ENCODE measurements at regions not wholly inside any gene's neighbourhood (a gene's known extent, or its start where the extent isn't known, plus 50 kb on each side); places are given as distances from the start of the nearest gene placed in this dataset.

DNA sequence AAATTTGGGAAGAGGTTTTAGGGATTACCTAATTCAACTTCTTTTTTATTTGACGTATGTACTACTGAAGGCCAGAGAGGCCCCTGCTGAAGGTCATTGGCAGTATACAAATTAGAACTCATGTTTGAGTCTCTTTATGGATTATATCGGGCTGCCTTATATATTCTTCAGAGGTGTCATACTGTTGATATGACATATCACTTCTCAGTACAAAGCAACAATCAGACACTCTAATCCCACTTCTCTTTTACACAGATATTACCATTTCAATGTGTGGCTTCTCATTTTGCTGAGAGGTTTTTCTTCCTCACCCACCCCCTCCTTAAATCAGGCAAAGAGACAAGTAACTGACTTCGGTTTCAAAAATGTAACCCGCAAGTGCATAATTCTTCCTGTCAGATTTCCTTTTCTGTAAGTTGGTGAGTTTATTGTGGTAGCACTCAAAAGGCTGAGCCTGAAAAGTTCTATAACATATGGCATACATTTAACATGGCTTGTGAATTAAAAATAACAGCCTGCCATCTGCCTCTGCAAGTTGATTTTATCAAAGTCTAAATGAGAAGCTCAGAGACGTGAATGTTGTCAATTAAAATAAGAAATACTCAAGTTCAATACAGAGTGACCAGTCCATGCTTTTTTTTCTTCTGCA, 163.6 kb upstream of the RORB start:
- TF ChIP-seq CTCF (IDR thresholded peaks at IDR 0.05) (no peak), POLR2AphosphoS5 (IDR thresholded peaks at IDR 0.05) (no peak), POLR2A (IDR thresholded peaks at IDR 0.05) (no peak), EP300 (IDR thresholded peaks at IDR 0.05) (no peak)

Measured in upper lobe of left lung (tissue), 4 donors.